Stomach (tissue), 4 donors: ENCODE measurements at regions not wholly inside any gene's neighbourhood (a gene's known extent, or its start where the extent isn't known, plus 50 kb on each side); places are given as distances from the start of the nearest gene placed in this dataset.

Source experiments
- CTCF ChIP-seq, 7 experiments: fragments of 450-650 bp in 4 of 7; fragments of 200-600 bp in 3 of 7; sonication (generic) in 3 of 7; IDR thresholded peaks; one replicate each; pipeline ENCODE4 v1.5.1; 2016 to 2019; ENCODE audit warnings: antibody characterized with exemption in 7 of 7, control low read depth in 2 of 7, mild to moderate bottlenecking in 1 of 7
- EP300 ChIP-seq: sonication (generic); formaldehyde crosslinking; IDR thresholded peaks from one replicate; pipeline ENCODE4 v1.6.1; 2017; ENCODE audit warnings: antibody characterized with exemption
- POLR2A ChIP-seq, 4 donors: fragments of 450-650 bp; IDR thresholded peaks; one replicate each; pipeline ENCODE4 v1.6.1; 2016; ENCODE audit warnings: antibody characterized with exemption in 4 of 4, control low read depth in 2 of 4, mild to moderate bottlenecking in 1 of 4, moderate library complexity in 1 of 4
- POLR2AphosphoS5 ChIP-seq, 3 donors: sonication (generic); formaldehyde crosslinking; IDR thresholded peaks; one replicate each; pipeline ENCODE4 v1.6.1; 2016; ENCODE audit warnings: antibody characterized with exemption in 3 of 3

DNA sequence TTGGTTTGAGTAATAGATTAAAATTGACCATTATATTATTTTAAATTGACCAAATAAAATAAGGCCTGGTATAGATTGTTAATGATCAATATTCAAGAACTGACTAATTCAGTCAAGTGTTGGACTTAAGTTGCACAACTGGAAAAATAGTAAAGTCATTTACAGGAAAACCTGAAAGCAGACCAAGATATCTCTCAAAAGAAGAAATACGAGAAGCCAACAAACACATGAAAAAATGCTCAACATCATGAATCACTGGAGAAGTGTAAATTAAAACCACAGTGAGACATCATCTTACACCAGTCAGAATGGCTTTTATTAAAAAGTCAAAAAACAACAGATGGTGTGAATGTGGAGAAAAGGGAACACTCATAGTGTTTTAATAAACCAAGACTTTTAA lies 80.4 kb upstream of the MALRD1 start:
- TF ChIP-seq CTCF (IDR thresholded peaks at IDR 0.05), result no peak
- no peak for TF ChIP-seq POLR2AphosphoS5 (IDR thresholded peaks at IDR 0.05)
- no peak for TF ChIP-seq POLR2A (IDR thresholded peaks at IDR 0.05)
- no peak for TF ChIP-seq EP300
